ENCODE measurements at regions not wholly inside any gene's neighbourhood (a gene's known extent, or its start where the extent isn't known, plus 50 kb on each side); places are given as distances from the start of the nearest gene placed in this dataset.

GRCh38 chr6:145070791-145071190 lies 664.5 kb downstream of the EPM2A start:
- TF ChIP-seq, protein P1, sequence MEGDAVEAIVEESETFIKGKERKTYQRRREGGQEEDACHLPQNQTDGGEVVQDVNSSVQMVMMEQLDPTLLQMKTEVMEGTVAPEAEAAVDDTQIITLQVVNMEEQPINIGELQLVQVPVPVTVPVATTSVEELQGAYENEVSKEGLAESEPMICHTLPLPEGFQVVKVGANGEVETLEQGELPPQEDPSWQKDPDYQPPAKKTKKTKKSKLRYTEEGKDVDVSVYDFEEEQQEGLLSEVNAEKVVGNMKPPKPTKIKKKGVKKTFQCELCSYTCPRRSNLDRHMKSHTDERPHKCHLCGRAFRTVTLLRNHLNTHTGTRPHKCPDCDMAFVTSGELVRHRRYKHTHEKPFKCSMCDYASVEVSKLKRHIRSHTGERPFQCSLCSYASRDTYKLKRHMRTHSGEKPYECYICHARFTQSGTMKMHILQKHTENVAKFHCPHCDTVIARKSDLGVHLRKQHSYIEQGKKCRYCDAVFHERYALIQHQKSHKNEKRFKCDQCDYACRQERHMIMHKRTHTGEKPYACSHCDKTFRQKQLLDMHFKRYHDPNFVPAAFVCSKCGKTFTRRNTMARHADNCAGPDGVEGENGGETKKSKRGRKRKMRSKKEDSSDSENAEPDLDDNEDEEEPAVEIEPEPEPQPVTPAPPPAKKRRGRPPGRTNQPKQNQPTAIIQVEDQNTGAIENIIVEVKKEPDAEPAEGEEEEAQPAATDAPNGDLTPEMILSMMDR (conservative IDR thresholded peaks at IDR 0.05; ENCODE audit: low read depth, low read length) = no peak
- TF ChIP-seq EZH2 (IDR thresholded peaks at IDR 0.05; ENCODE audit: borderline replicate concordance, low read depth, low read length, poor library complexity, severe bottlenecking) = no peak
